ENCODE measurements at regions not wholly inside any gene's neighbourhood (a gene's known extent, or its start where the extent isn't known, plus 50 kb on each side); places are given as distances from the start of the nearest gene placed in this dataset.

GRCh38 chr10:131689954-131690757 lies 210.7 kb upstream of the PPP2R2D start:
- Histone ChIP-seq H3K79me2 (ENCODE audit: insufficient read depth, low read length) (no peaks in the 10 kb centered on the region), H4K5ac (ENCODE audit: insufficient read length, low read depth, low read length) (no peak overlapping the region), H3T11ph (ENCODE audit: low read length) (no peak overlapping the region), H2BK12ac (ENCODE audit: insufficient read length, low read depth, low read length) (no peak overlapping the region), H2AK5ac (ENCODE audit: insufficient read length, low read length) (no peak overlapping the region), H3K27ac (ENCODE audit: insufficient read length, low read depth, low read length) (no peak overlapping the region), H4K91ac (ENCODE audit: insufficient read length, low read depth, low read length) (no peak overlapping the region), H3K4me1 (ENCODE audit: insufficient read depth, low read length) (peaks cover 4% of the 10 kb centered on the region; the same call in 1 of the 2 replicates), H3K9me3 (ENCODE audit: control insufficient read depth, low read depth, low read length) (no peaks in the 10 kb centered on the region), H3K23ac (ENCODE audit: insufficient read length, low read depth, low read length) (no peak overlapping the region), H3K4ac (ENCODE audit: low read depth, low read length) (no peak overlapping the region), H3K14ac (ENCODE audit: insufficient read depth, low read length) (no peak overlapping the region), H3K79me1 (ENCODE audit: insufficient read depth, low read depth, low read length, poor library complexity, severe bottlenecking) (no peaks in the 10 kb centered on the region), H2AFZ (ENCODE audit: low read length) (no peak overlapping the region), H3K18ac (ENCODE audit: insufficient read length, low read depth, low read length) (no peak overlapping the region), H3K4me2 (ENCODE audit: insufficient read depth, insufficient read length, low read length) (no peak overlapping the region), H3K23me2 (ENCODE audit: insufficient read length, low read depth, low read length, poor library complexity, severe bottlenecking) (no peaks in the 10 kb centered on the region), H3K9ac (ENCODE audit: extremely low read depth, insufficient read length, low read length) (no peak overlapping the region), H2BK120ac (ENCODE audit: low read depth, low read length, poor library complexity, severe bottlenecking) (no peak overlapping the region), H4K8ac (replicated peaks; ENCODE audit: insufficient read length, low read depth, low read length) (no peak overlapping the region), H2BK5ac (ENCODE audit: insufficient read length, low read length) (no peak overlapping the region), H3K56ac (ENCODE audit: insufficient read length, low read depth, low read length) (no peak overlapping the region), H2BK20ac (ENCODE audit: low read depth, low read length, poor library complexity, severe bottlenecking) (no peak overlapping the region), H3K27me3 (ENCODE audit: insufficient read depth, low read length) (no peaks in the 10 kb centered on the region), H4K20me1 (ENCODE audit: control insufficient read depth, insufficient read depth, insufficient read length) (no peaks in the 10 kb centered on the region), H2BK15ac (ENCODE audit: low read depth, low read length) (no peak overlapping the region)
- 100% methylated on average over 5 of the region's 15 CpGs for WGBS (ENCODE audit: extremely low coverage, insufficient read length, low lambda C conversion rate)
- Mint-ChIP-seq H3K4me3 (no peak overlapping the region; a peak in 1 of 5 replicates), H3K36me3 (ENCODE audit: insufficient read depth in 1 of 3, low read depth in 3 of 3) (no peaks in the 10 kb centered on the region; a peak in 1 of 7 replicates), H3K27me3 (ENCODE audit: low read depth) (no peaks in the 10 kb centered on the region; the same call in 1 of the 2 replicates), H3K9me3 (no peaks in the 10 kb centered on the region), H3K4me1 (peaks cover 6 to 12% of the 10 kb centered on the region in 2 experiments; a peak in 3 of 4 replicates), H3K27ac (peak overlapping the region in 2 of 3 experiments; percentile 1 to 63; a peak in 5 of 7 replicates)
- TF ChIP-seq, protein P1, sequence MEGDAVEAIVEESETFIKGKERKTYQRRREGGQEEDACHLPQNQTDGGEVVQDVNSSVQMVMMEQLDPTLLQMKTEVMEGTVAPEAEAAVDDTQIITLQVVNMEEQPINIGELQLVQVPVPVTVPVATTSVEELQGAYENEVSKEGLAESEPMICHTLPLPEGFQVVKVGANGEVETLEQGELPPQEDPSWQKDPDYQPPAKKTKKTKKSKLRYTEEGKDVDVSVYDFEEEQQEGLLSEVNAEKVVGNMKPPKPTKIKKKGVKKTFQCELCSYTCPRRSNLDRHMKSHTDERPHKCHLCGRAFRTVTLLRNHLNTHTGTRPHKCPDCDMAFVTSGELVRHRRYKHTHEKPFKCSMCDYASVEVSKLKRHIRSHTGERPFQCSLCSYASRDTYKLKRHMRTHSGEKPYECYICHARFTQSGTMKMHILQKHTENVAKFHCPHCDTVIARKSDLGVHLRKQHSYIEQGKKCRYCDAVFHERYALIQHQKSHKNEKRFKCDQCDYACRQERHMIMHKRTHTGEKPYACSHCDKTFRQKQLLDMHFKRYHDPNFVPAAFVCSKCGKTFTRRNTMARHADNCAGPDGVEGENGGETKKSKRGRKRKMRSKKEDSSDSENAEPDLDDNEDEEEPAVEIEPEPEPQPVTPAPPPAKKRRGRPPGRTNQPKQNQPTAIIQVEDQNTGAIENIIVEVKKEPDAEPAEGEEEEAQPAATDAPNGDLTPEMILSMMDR (conservative IDR thresholded peaks at IDR 0.05): no peak
- no peak for DNase-seq
